Endothelial cell of umbilical vein (primary cell): ENCODE measurements at regions not wholly inside any gene's neighbourhood (a gene's known extent, or its start where the extent isn't known, plus 50 kb on each side); places are given as distances from the start of the nearest gene placed in this dataset.

Source experiments
- BruUV-seq: library from RNA; stranded (reverse); fragments of 400-500 nt; replicated peaks from 2 replicates; lab custom pipeline; 2021; lab: Mats Ljungman, UMichigan
- CTCF ChIA-PET: fragments of 300-600, 350-600 bp; sonication (Branson Sonifier 250); formaldehyde crosslinking; loops from one replicate; lab custom pipeline; 2021; ENCODE audit warnings: antibody characterized with exemption, inconsistent platforms; lab: Charles Lee
- POLR2A ChIA-PET: fragments of 300-600, 350-600 bp; sonication (Branson Sonifier 250); formaldehyde crosslinking; loops from one replicate; lab custom pipeline; 2021; ENCODE audit warnings: antibody characterized with exemption, inconsistent platforms; lab: Charles Lee
- DNase-seq: peaks from one replicate; pipeline ENCODE4 v3.0.0-alpha.2; 2011; ENCODE audit warnings: low read depth, low spot score
- FAIRE-seq: peaks from 2 replicates; lab custom pipeline; 2011; peaks lifted over from hg19 to GRCh38; lab: Jason Lieb, UNC
- H2AFZ ChIP-seq: 2 replicates; pipeline ENCODE4 v1.6.0; 2012; ENCODE audit warnings: low read depth, low read length, control low read depth, inconsistent platforms
- H3K27ac ChIP-seq: 2 replicates; pipeline ENCODE4 v1.5.1; 2011; ENCODE audit warnings: low read depth, mild to moderate bottlenecking, control low read depth, low read length, moderate library complexity; ENCODE audit not compliant: insufficient read depth
- H3K27me3 ChIP-seq, 2 experiments: 2 replicates each; pipeline versions ENCODE4 v1.6.0 to v1.6.1; 2011; ENCODE audit warnings: low read length in 2 of 2, mixed read lengths in 1 of 2; ENCODE audit not compliant: control insufficient read depth in 2 of 2, insufficient read depth in 2 of 2
- H3K36me3 ChIP-seq, 2 experiments: 2 replicates in 1 of 2; 3 replicates in 1 of 2; pipeline ENCODE4 v1.5.1; 2011; ENCODE audit warnings: low read length in 2 of 2, mild to moderate bottlenecking in 1 of 2, moderate library complexity in 1 of 2; ENCODE audit not compliant: control insufficient read depth in 2 of 2, insufficient read depth in 2 of 2; ENCODE audit errors: extremely low read depth in 1 of 2
- H3K4me1 ChIP-seq: 3 replicates; pipeline ENCODE4 v1.5.1; 2011; ENCODE audit warnings: mild to moderate bottlenecking, low read length; ENCODE audit not compliant: control insufficient read depth, insufficient read depth; ENCODE audit errors: extremely low read depth
- H3K4me2 ChIP-seq: 2 replicates; pipeline ENCODE4 v1.6.1; 2011; ENCODE audit warnings: low read length, control low read depth, mixed read lengths; ENCODE audit not compliant: insufficient read depth
- H3K4me3 ChIP-seq, 3 experiments: fragments of 200-600 bp in 1 of 3; sonication (generic), shearing (Covaris generic) in 1 of 3; replicated peaks in 1 of 3; 2 replicates each; pipeline ENCODE4 v1.5.1; 2011 to 2016; ENCODE audit warnings: control low read depth in 3 of 3, low read length in 3 of 3, mild to moderate bottlenecking in 2 of 3, inconsistent platforms in 1 of 3, low read depth in 1 of 3, moderate library complexity in 1 of 3; ENCODE audit not compliant: insufficient read depth in 1 of 3
- H3K79me2 ChIP-seq: 2 replicates; pipeline ENCODE4 v1.6.0; 2012; ENCODE audit warnings: low read length, inconsistent platforms; ENCODE audit not compliant: control insufficient read depth, insufficient read depth
- H3K9ac ChIP-seq: replicated peaks from 2 replicates; pipeline ENCODE3; 2011; ENCODE audit warnings: low read length, control low read depth; ENCODE audit not compliant: insufficient read depth; ENCODE audit errors: extremely low read depth
- H3K9me1 ChIP-seq: replicated peaks from 3 replicates; pipeline ENCODE4 v1.6.0; 2011; ENCODE audit warnings: mild to moderate bottlenecking, low read length; ENCODE audit not compliant: control insufficient read depth, insufficient read depth; ENCODE audit errors: extremely low read depth
- H3K9me3 ChIP-seq: replicated peaks from 2 replicates; pipeline ENCODE4 v1.5.1; 2012; ENCODE audit warnings: low read length, inconsistent platforms; ENCODE audit not compliant: control insufficient read depth, insufficient read depth
- H4K20me1 ChIP-seq: replicated peaks from 2 replicates; pipeline ENCODE3; 2011; ENCODE audit warnings: mild to moderate bottlenecking, low read length; ENCODE audit not compliant: control insufficient read depth, insufficient read depth; ENCODE audit errors: extremely low read depth
- CTCF ChIP-seq, 2 donors: IDR thresholded peaks; 1 replicate in 1 of 2; 2 replicates in 1 of 2; pipeline ENCODE4 v1.5.1; 2011; ENCODE audit warnings: low read length in 2 of 2, mild to moderate bottlenecking in 2 of 2, moderate library complexity in 2 of 2, control low read depth in 1 of 2, inconsistent platforms in 1 of 2, low read depth in 1 of 2; ENCODE audit not compliant: insufficient read depth in 1 of 2; ENCODE audit errors: extremely low read depth in 1 of 2
- EZH2 ChIP-seq: IDR thresholded peaks from 2 replicates; pipeline ENCODE4 v1.6.1; 2012; ENCODE audit warnings: borderline replicate concordance, low read depth, mild to moderate bottlenecking, moderate library complexity, low read length, inconsistent platforms; ENCODE audit not compliant: severe bottlenecking
- FOS ChIP-seq: IDR thresholded peaks from 2 replicates; pipeline ENCODE4 v1.6.1; 2011; ENCODE audit warnings: mild to moderate bottlenecking, low read length, moderate library complexity, borderline replicate concordance; ENCODE audit not compliant: insufficient read depth
- GATA2 ChIP-seq: IDR thresholded peaks from 2 replicates; pipeline ENCODE4 v1.7.0; 2011; ENCODE audit warnings: low read depth, mild to moderate bottlenecking, moderate library complexity, mixed read lengths, low read length; ENCODE audit not compliant: insufficient read length, insufficient read depth
- JUN ChIP-seq: IDR thresholded peaks from 2 replicates; pipeline ENCODE4 v1.6.1; 2011; ENCODE audit warnings: borderline replicate concordance, low read depth; ENCODE audit not compliant: insufficient read length, insufficient read depth
- MAX ChIP-seq: IDR thresholded peaks from 2 replicates; pipeline ENCODE4 v1.6.1; 2011; ENCODE audit not compliant: insufficient read depth, insufficient read length
- MYC ChIP-seq: IDR thresholded peaks from one replicate; pipeline ENCODE4 v1.6.1; 2011; ENCODE audit warnings: mild to moderate bottlenecking, low read depth, low read length
- POLR2A ChIP-seq: IDR thresholded peaks from 2 replicates; pipeline ENCODE4 v1.6.1; 2012; ENCODE audit warnings: low read depth, mild to moderate bottlenecking, control low read depth, low read length
- POLR2AphosphoS5 ChIP-seq: IDR thresholded peaks from 2 replicates; pipeline ENCODE4 v1.6.1; 2012; ENCODE audit warnings: low read depth, mild to moderate bottlenecking, control low read depth, low read length, moderate library complexity; ENCODE audit not compliant: insufficient read depth
- dilution Hi-C: fragments of 300-500 bp; cut with MboI; formaldehyde crosslinking; loops from one replicate; pipeline ENCODE4 v1.15.0; 2019; ENCODE audit warnings: low sequenced_read_pairs; ENCODE audit not compliant: extremely low pct_ligation_motif_present
- intact Hi-C: fragments of 100-400 bp; cut with micrococcal nuclease; formaldehyde crosslinking; loops from one replicate; pipeline ENCODE4 v1.10.0; 2022

GRCh38 chr6:917296-917695, 224.4 kb upstream of the EXOC2 start:
- TF ChIP-seq GATA2 (no peak), POLR2A (no peak), MYC (no peak), MAX (no peak), EZH2 (no peak), CTCF (IDR thresholded peaks at IDR 0.05; ENCODE audit: extremely low read depth in 1 of 2, insufficient read depth in 1 of 2, low read depth in 1 of 2, low read length in 2 of 2) (no peak), FOS (no peak), JUN (no peak), POLR2AphosphoS5 (no peak)
- no peaks in the 10 kb centered on the region for H3K9me1 ChIP-seq
- H3K4me2 ChIP-seq = no peak overlapping the region
- no peaks in the 10 kb centered on the region for H3K79me2 ChIP-seq
- no peak for DNase-seq
- POLR2A ChIA-PET = no interaction called here
- H2AFZ ChIP-seq = no peak overlapping the region
- H3K9me3 ChIP-seq = no peaks in the 10 kb centered on the region
- no peak overlapping the region for H3K27ac ChIP-seq
- H3K4me3 ChIP-seq = no peak overlapping the region
- BruUV-seq = no TSS peak
- H3K36me3 ChIP-seq = no peaks in the 10 kb centered on the region
- CTCF ChIA-PET = no interaction called here
- dilution Hi-C loops = no loop called here
- H3K9ac ChIP-seq = no peak overlapping the region
- no peaks in the 10 kb centered on the region for H3K27me3 ChIP-seq
- H3K4me1 ChIP-seq = no peaks in the 10 kb centered on the region
- intact Hi-C loops = no loop called here
- no peaks in the 10 kb centered on the region for H4K20me1 ChIP-seq
- no peak for FAIRE-seq
